Activated naive CD8-positive, alpha-beta T cell treated with anti-CD3 and anti-CD28 coated beads, Interleukin-2, amount 10 ng/mL, durations not matched to agents 7 days and 5 days (primary cell): ENCODE measurements at regions not wholly inside any gene's neighbourhood (a gene's known extent, or its start where the extent isn't known, plus 50 kb on each side); places are given as distances from the start of the nearest gene placed in this dataset.
"Not testable (repeated sequence)": the region's sequence is repeated elsewhere in the genome, so short reads cannot be mapped to it uniquely, and the experiment has no call there.

ENCODE experiments used
- ATAC-seq: fragments of 150-1000 bp; cut with Tn5 transposase; one replicate; pipeline ENCODE4 v1.10.0; 2021; ENCODE audit warnings: low read depth, moderate library complexity
- POLR2A ChIA-PET: fragments of 350-600 bp; sonication (Branson Sonifier 250); formaldehyde crosslinking; loops from one replicate; lab custom pipeline; 2021; ENCODE audit warnings: antibody characterized with exemption; lab: Charles Lee
- DNase-seq: peaks from one replicate; pipeline ENCODE4 v3.0.0; 2021
- H3K27ac Mint-ChIP-seq: one replicate; pipeline ENCODE4 v1.8.0; 2022; ENCODE audit warnings: mild to moderate bottlenecking, mixed read lengths
- H3K27me3 Mint-ChIP-seq: one replicate; pipeline ENCODE4 v1.8.0; 2022; ENCODE audit warnings: mild to moderate bottlenecking, moderate library complexity, mixed read lengths
- H3K36me3 Mint-ChIP-seq: one replicate; pipeline ENCODE4 v1.8.0; 2021; ENCODE audit warnings: mild to moderate bottlenecking, mixed read lengths
- H3K4me1 Mint-ChIP-seq: one replicate; pipeline ENCODE4 v1.8.0; 2021; ENCODE audit warnings: mixed read lengths
- H3K4me3 Mint-ChIP-seq: one replicate; pipeline ENCODE4 v1.8.0; 2022; ENCODE audit warnings: mild to moderate bottlenecking, moderate library complexity, mixed read lengths
- H3K9me3 Mint-ChIP-seq: one replicate; pipeline ENCODE4 v1.8.0; 2021; ENCODE audit warnings: mixed read lengths

DNA sequence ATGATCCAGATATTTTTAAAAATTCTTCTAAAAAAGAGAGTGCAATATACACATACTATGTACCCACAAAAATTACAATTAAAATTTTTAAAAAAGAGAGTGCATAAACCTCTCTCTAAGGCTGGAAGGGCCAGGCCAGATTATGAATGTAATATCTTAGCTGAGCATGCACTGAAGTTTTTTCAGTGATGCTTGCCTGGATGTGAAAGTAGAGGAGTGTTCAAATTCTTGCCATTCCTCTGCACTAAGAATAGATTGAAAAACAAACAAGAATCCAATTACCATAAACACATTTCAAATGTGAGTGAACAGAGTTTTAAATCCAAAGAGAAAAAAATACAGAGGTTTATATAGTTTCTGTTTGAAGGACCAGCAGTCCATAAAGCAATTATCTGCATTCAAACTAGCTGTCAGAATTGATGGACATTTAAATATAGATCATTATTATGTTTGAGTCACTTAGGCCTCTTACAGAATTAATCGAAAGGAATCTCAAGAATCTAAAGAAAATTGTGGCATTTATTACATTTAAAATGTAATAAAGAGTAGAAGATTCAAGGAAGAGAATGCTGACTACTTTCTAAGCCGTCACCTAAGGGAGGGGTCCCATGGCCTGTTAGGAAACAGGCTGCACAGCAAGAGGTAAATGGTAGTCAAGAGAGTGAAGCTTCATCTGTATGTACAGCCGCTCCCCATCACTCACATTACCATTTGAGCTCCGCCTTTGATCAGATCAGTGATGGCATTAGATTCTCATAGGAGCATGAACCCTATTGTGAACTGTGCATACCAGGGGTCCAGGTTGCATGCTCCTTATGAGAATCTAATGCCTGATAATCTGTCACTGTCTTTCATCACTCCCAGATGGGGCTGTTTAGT lies 159.3 kb upstream of the MDFIC2 start:
- H3K27me3 Mint-ChIP-seq = peaks cover 9% of the 10 kb centered on the region
- ATAC-seq (no peak), DNase-seq (no peak)
- no peak overlapping the region for H3K4me3 Mint-ChIP-seq
- POLR2A ChIA-PET = no interaction called here
- H3K27ac Mint-ChIP-seq = no peak overlapping the region
- no peaks in the 10 kb centered on the region for H3K9me3 Mint-ChIP-seq
- H3K36me3 Mint-ChIP-seq = no peaks in the 10 kb centered on the region
- no peaks in the 10 kb centered on the region for H3K4me1 Mint-ChIP-seq

DNA sequence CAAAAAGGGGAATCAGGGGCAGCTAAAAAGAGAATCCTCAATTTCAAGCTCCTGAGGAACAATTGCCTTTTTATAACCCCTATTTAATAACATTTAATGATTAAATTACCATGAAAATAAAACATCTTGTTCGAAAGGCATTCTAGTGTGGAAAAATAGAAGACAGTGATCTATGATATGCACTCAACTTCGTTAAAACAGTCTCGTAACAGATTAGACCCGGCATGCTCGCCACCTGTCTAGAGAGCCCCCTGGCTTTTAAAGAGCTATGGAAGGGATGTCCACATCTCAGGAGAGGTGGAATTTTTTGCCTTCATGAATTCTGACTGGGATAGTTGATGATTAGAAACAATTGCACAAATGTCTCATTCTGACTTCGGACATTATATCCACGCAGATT lies 153.7 kb upstream of the MDFIC2 start:
- Mint-ChIP-seq H3K27ac (no peak overlapping the region), H3K4me3 (no peak overlapping the region), H3K4me1 (no peaks in the 10 kb centered on the region), H3K36me3 (no peaks in the 10 kb centered on the region), H3K9me3 (no peaks in the 10 kb centered on the region), H3K27me3 (peaks cover 9% of the 10 kb centered on the region)
- POLR2A ChIA-PET = no interaction called here
- DNase-seq (no peak), ATAC-seq (no peak)

DNA sequence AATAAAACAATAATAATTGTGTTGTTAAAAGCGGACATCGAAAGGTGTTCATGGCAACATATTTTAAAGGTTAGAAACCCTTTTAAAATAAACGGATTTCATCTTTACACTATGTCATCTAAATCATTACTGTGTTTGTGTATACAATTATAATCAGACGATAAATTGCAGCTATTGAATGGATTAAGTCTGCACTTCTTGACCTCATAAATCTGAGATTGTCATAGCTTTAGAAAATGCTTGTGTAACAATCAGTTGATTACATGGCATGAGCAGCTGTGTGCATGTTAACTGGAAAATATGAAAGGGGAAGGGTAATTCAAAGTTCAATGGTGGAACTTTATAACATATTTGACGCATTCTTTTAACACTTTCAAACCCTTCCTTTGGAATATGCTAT lies 152.4 kb upstream of the MDFIC2 start:
- Mint-ChIP-seq H3K27ac (no peak overlapping the region), H3K27me3 (peaks cover 8% of the 10 kb centered on the region), H3K9me3 (no peaks in the 10 kb centered on the region), H3K4me3 (no peak overlapping the region), H3K36me3 (no peaks in the 10 kb centered on the region), H3K4me1 (no peaks in the 10 kb centered on the region)
- ATAC-seq (no peak), DNase-seq (no peak)
- POLR2A ChIA-PET = no interaction called here

DNA sequence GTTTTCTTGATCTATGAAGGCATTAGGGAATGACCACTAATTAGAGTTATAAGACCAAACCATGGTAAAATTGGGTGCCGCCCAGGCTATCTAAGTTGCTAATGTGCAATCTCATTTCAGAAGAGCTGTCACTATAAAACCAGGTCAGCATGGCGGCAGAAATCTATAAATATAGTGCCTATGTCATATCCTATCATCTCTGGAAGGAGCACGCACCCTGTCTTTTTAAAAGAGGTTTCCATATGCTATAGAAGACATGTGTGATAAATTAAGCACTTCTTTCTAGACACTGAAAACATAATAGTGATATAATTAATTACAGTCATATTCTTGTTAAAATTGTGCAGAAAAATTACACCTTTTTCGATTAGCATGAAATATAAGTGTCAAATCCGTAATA lies 152.0 kb upstream of the MDFIC2 start:
- no peaks in the 10 kb centered on the region for H3K4me1 Mint-ChIP-seq
- no peak overlapping the region for H3K27ac Mint-ChIP-seq
- H3K9me3 Mint-ChIP-seq = no peaks in the 10 kb centered on the region
- H3K27me3 Mint-ChIP-seq = peaks cover 6% of the 10 kb centered on the region
- no peak overlapping the region for H3K4me3 Mint-ChIP-seq
- ATAC-seq = no peak
- POLR2A ChIA-PET = no interaction called here
- no peak for DNase-seq
- no peaks in the 10 kb centered on the region for H3K36me3 Mint-ChIP-seq

DNA sequence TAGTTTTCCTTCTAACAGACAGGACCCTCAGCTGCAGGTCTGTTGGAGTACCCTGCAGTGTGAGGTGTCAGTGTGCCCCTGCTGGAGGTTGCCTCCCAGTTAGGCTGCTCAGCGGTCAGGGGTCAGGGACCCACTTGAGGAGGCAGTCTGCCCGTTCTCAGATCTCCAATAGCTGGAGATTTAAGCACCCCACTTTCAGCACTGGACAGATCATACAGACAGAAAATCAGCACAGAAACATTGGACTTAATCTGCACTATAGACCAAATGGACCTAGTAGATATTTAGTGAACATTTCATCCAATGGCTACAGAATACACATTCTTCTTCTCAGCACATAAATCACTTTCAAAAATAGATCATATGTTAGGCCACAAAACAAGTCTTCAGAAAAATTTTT lies 137.8 kb upstream of the MDFIC2 start:
- H3K4me1 Mint-ChIP-seq, H3K27me3 Mint-ChIP-seq, DNase-seq, H3K36me3 Mint-ChIP-seq, POLR2A ChIA-PET, H3K27ac Mint-ChIP-seq, H3K4me3 Mint-ChIP-seq, ATAC-seq, H3K9me3 Mint-ChIP-seq: not testable (repeated sequence)

DNA sequence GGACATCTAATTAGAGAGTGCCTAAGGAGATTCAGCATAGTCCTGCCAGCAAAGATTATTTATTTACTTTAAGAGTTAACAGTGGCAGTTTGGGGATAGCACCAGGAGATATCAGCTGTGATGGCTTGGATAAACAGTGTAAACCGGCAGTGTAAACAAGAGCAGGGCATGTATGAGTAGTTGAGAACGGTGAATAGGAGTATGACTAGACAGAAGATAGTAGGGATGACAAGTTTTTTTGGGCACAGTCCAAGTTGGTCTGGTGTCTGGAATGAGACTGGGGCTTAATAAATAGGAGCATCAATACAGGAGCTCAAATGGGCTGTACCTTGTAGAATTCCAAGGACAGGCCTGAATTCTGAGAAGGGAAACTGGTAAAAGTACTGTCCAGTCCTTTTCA lies 123.0 kb upstream of the MDFIC2 start:
- ATAC-seq, H3K9me3 Mint-ChIP-seq, H3K27ac Mint-ChIP-seq, H3K4me1 Mint-ChIP-seq, DNase-seq, H3K4me3 Mint-ChIP-seq, H3K36me3 Mint-ChIP-seq, POLR2A ChIA-PET, H3K27me3 Mint-ChIP-seq: not testable (repeated sequence)

DNA sequence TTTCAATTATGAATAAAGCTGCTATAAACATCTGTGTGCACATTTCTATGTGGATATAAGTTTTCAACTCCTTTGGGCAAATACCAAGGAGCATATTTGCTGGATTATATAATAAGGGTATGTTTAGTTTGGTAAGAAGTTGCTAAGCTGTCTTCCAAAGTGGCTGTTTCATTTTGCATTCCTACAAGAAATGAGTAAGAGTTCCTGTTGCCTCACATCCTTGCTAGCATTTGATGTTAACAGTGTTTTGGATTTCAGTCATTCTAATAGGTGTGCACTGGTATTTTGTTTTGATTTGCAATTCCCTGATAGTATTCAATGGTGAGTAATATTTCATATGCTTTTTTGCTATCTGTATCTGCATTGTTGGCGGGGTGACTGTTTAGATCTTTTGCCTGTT lies 120.7 kb upstream of the MDFIC2 start:
- POLR2A ChIA-PET = no interaction called here
- H3K27me3 Mint-ChIP-seq = no peaks in the 10 kb centered on the region
- ATAC-seq (no peak), DNase-seq (no peak)
- no peak overlapping the region for H3K4me3 Mint-ChIP-seq
- no peaks in the 10 kb centered on the region for H3K36me3 Mint-ChIP-seq
- no peaks in the 10 kb centered on the region for H3K9me3 Mint-ChIP-seq
- H3K4me1 Mint-ChIP-seq = no peaks in the 10 kb centered on the region
- H3K27ac Mint-ChIP-seq = no peak overlapping the region

DNA sequence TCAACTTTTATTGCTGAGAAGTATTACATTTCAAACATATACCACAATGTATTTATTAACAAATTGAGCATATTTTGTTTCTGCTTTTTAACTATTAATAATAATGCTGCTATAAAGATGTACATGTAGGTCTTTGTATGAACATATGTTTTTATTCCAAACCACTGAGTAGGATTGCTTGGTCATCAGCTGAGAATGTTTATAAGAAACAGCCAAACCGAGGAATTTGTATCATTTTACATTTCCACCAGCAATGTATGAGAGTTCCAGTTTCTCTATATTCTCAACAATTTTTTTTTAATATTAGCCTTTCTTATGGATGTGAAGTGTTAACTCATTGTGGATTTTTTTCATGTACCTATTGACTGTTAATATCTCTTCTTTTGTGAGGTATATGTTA lies 119.5 kb upstream of the MDFIC2 start:
- POLR2A ChIA-PET = no interaction called here
- Mint-ChIP-seq H3K27ac (no peak overlapping the region), H3K4me3 (no peak overlapping the region), H3K4me1 (no peaks in the 10 kb centered on the region), H3K9me3 (no peaks in the 10 kb centered on the region), H3K36me3 (no peaks in the 10 kb centered on the region), H3K27me3 (no peaks in the 10 kb centered on the region)
- no peak for ATAC-seq
- DNase-seq = no peak

DNA sequence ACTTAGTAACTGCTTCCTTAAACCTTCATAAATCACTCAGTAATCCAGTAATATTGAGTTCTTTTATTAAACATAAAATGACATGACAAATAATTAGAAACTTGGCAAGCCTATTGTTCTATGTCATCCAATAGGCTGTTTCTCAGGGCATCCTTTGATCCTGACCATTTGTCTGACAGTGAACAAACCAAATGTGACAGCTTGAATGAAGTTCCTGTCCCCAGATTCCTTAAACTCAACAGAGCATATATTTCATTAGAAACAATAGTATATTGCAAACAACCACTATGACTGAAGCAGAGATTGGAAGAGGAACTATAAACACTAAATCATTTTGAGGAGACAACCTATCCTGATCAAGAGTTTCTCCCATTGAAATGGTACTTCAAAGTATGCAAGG lies 113.6 kb upstream of the MDFIC2 start:
- Mint-ChIP-seq H3K27ac (no peak overlapping the region), H3K4me3 (no peak overlapping the region), H3K9me3 (no peaks in the 10 kb centered on the region), H3K36me3 (no peaks in the 10 kb centered on the region), H3K27me3 (peaks cover 6% of the 10 kb centered on the region), H3K4me1 (no peaks in the 10 kb centered on the region)
- POLR2A ChIA-PET = no interaction called here
- ATAC-seq (no peak), DNase-seq (no peak)

DNA sequence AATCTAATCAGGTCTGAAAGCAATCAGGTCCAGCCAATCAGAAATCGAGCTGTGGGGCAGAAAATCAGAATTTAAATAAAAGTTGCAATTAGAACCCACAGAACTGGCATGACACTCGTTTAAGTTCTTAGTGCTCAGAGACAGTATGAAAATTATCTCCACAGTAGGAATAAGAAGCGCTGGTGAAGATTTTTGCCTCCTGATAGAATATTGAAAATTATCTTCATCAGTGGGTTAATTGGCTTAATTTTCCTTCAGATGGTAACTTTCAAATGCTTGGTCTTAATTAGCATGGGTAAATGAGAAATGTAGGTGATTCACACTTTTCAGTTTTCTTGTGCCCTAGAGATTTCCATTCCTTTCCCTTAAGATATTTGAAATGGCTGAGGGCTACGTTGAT lies 109.1 kb upstream of the MDFIC2 start:
- no peak for ATAC-seq
- no peak overlapping the region for H3K27ac Mint-ChIP-seq
- H3K36me3 Mint-ChIP-seq = no peaks in the 10 kb centered on the region
- H3K9me3 Mint-ChIP-seq = no peaks in the 10 kb centered on the region
- DNase-seq = no peak
- H3K27me3 Mint-ChIP-seq = peaks cover 9% of the 10 kb centered on the region
- H3K4me3 Mint-ChIP-seq = no peak overlapping the region
- H3K4me1 Mint-ChIP-seq = no peaks in the 10 kb centered on the region
- POLR2A ChIA-PET = no interaction called here

DNA sequence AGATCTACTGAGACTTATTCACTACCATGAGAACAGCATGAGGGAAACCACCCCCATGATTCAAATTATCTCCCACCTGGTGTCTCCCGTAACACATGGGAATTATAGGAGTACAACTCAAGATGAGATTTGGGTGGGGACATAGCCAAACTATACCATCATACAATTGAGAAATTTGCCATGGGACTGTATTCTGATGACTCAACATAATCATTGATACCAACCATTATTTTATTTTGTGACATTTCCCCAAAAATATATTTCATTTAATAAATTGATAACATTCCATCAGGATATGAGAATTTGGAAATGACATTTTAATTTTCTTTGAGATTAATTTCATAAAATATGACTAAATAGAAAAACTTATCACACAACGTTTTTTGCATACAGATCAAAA lies 96.6 kb upstream of the MDFIC2 start:
- H3K4me1 Mint-ChIP-seq = no peaks in the 10 kb centered on the region
- H3K27me3 Mint-ChIP-seq = no peaks in the 10 kb centered on the region
- H3K36me3 Mint-ChIP-seq = no peaks in the 10 kb centered on the region
- H3K4me3 Mint-ChIP-seq = no peak overlapping the region
- DNase-seq = no peak
- H3K27ac Mint-ChIP-seq = no peak overlapping the region
- no peak for ATAC-seq
- H3K9me3 Mint-ChIP-seq = no peaks in the 10 kb centered on the region
- POLR2A ChIA-PET = no interaction called here

DNA sequence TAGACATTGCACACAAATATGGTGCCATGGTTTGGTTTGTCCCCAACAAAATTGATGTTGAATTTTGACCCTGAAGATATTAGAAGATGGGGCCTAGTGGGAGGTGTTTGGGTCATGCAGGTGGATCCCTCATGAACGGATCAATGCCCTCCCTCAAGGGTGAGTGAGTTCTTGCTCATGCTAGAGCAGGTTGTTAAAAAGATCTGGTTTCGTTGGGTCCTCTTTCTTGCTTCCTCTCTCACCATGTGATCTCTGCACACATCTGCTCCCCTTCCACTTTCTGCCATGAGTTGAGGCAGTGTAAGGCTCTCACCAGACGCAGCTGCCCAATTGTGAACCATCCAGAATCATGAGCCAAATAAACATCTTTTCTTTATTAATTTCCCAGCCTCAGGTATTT lies 87.8 kb upstream of the MDFIC2 start:
- H3K9me3 Mint-ChIP-seq = no peaks in the 10 kb centered on the region
- no peak for DNase-seq
- ATAC-seq = no peak
- H3K4me1 Mint-ChIP-seq = no peaks in the 10 kb centered on the region
- H3K4me3 Mint-ChIP-seq = no peak overlapping the region
- POLR2A ChIA-PET = no interaction called here
- H3K27ac Mint-ChIP-seq = no peak overlapping the region
- H3K36me3 Mint-ChIP-seq = no peaks in the 10 kb centered on the region
- peaks cover 2% of the 10 kb centered on the region for H3K27me3 Mint-ChIP-seq

DNA sequence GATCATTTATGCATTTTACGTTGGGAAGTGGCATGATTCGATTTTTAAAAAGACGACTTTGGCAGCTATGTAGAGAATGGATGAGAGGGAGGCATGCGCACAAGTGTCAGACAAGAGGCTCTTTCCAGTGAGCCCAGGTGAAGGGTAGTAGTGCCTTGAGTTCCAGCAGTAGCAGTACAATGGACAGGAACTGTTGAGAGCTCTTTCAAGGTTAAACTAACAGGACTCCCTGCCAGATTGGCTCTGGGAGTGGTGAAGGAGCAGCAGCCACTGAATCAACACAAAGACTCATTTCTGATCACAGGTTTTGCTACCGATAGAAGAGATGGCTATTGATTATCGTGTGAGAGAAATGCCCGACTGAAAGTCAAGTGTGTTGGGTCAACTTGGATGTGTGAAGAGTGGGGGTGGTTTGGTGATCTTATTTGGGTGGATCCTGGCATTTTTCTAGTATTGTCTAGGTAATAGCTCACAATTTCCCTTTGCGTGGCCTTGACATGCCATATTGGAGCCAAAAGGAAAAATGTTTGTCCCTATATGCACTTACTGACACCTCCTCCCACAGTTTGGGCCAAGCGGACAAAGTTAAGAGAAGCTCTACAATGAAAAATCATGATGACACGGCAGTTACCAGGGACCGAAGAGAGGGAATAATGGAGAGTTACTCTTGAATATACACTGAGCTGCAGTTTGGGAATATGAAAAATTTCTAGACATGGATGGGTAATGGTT lies 81.6 kb upstream of the MDFIC2 start:
- DNase-seq = no peak
- ATAC-seq = no peak
- Mint-ChIP-seq H3K9me3 (no peaks in the 10 kb centered on the region), H3K4me1 (no peaks in the 10 kb centered on the region), H3K4me3 (no peak overlapping the region), H3K27me3 (peaks cover 2% of the 10 kb centered on the region), H3K36me3 (no peaks in the 10 kb centered on the region), H3K27ac (no peak overlapping the region)
- POLR2A ChIA-PET = no interaction called here

DNA sequence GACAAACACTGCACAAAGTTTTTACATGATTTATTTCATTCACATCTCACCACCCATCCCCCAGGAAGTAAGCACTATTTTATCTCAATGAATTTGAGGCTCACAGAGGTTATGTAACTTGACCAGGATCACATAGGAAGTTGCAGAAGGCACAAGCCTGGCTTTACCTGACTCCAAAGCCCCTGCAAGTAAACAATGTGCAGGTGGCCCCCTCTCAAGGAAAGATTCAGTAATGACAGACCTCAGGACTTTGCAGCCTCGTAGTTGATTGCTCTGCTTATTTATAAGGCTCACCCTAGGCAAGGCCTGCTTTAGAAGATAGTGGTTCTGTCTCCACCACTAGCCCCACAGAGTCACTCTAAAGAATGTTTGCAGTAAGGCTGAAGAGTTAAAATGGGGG lies 79.8 kb upstream of the MDFIC2 start:
- Mint-ChIP-seq H3K4me1 (no peaks in the 10 kb centered on the region), H3K36me3 (no peaks in the 10 kb centered on the region), H3K4me3 (no peak overlapping the region), H3K9me3 (no peaks in the 10 kb centered on the region), H3K27ac (no peak overlapping the region), H3K27me3 (no peaks in the 10 kb centered on the region)
- ATAC-seq (no peak), DNase-seq (no peak)
- POLR2A ChIA-PET = no interaction called here
